PC-9 (cell line): ENCODE measurements at regions not wholly inside any gene's neighbourhood (a gene's known extent, or its start where the extent isn't known, plus 50 kb on each side); places are given as distances from the start of the nearest gene placed in this dataset.

ENCODE experiments used
- EZH2 ChIP-seq: fragments of 200-600 bp; sonication (generic); IDR thresholded peaks from 2 replicates; pipeline ENCODE4 v1.8.0; 2017; ENCODE audit warnings: antibody characterized with exemption, low read depth
- TF ChIP-seq, protein P1 (sequence below): fragments of 200-600 bp; sonication (generic); conservative IDR thresholded peaks from 2 replicates; pipeline ENCODE4 v1.6.1; 2017; ENCODE audit warnings: mixed run types, antibody characterized with exemption, mild to moderate bottlenecking, moderate library complexity

DNA sequence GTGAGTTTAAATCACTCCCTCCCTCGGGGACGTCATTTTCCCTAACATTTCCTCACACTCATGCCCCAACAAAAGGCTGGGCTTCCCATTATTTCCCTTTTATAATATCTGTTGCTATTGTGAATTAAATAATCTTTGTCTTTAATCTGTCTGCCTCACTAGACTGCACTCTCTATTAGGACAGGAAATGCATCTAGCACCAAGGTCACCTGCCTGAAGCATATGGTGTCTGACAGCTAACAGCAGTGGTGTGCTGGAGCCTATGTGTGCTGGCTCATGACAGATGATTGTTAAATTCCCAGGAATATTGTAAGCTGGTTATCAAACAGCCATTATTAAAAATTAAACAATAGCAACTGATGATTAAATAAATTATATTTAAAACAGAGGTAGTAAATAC is 237.0 kb upstream of the CEP162 start:
- TF ChIP-seq, protein P1, sequence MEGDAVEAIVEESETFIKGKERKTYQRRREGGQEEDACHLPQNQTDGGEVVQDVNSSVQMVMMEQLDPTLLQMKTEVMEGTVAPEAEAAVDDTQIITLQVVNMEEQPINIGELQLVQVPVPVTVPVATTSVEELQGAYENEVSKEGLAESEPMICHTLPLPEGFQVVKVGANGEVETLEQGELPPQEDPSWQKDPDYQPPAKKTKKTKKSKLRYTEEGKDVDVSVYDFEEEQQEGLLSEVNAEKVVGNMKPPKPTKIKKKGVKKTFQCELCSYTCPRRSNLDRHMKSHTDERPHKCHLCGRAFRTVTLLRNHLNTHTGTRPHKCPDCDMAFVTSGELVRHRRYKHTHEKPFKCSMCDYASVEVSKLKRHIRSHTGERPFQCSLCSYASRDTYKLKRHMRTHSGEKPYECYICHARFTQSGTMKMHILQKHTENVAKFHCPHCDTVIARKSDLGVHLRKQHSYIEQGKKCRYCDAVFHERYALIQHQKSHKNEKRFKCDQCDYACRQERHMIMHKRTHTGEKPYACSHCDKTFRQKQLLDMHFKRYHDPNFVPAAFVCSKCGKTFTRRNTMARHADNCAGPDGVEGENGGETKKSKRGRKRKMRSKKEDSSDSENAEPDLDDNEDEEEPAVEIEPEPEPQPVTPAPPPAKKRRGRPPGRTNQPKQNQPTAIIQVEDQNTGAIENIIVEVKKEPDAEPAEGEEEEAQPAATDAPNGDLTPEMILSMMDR: no peak
- TF ChIP-seq EZH2: no peak
